Stimulated activated CD4-positive, alpha-beta T cell treated with anti-CD3 and anti-CD28 coated beads, Interleukin-1b, Interleukin-23, amount 100 ng/mL, for 4 hours (primary cell): ENCODE measurements at regions not wholly inside any gene's neighbourhood (a gene's known extent, or its start where the extent isn't known, plus 50 kb on each side); places are given as distances from the start of the nearest gene placed in this dataset.
"Not testable (repeated sequence)": the region's sequence is repeated elsewhere in the genome, so short reads cannot be mapped to it uniquely, and the experiment has no call there.

Experiments
- DNase-seq, 2 donors: peaks; one replicate each; pipeline ENCODE4 v3.0.0-alpha.2; 2020; ENCODE audit warnings: low read depth in 2 of 2

DNA sequence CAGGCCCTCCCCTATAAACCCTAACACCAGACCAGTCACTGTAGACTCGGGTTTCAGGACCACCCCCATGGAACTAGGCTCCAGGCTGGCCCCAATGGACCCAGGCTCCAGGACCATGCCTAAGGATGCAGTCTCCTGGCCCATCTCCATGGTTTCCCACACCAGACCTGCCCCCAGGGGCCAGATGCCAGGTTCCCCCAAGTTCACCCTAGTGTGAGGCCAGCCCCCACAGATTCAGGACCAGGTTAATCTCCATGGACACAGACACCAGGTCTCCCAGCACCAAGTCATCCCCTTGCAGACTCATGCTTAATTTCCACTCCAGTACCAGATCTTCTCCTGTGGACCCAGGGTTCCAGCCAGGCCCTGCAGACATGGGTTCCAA lies 103.8 kb upstream of the LANCL2 start:
- no peak for DNase-seq

DNA sequence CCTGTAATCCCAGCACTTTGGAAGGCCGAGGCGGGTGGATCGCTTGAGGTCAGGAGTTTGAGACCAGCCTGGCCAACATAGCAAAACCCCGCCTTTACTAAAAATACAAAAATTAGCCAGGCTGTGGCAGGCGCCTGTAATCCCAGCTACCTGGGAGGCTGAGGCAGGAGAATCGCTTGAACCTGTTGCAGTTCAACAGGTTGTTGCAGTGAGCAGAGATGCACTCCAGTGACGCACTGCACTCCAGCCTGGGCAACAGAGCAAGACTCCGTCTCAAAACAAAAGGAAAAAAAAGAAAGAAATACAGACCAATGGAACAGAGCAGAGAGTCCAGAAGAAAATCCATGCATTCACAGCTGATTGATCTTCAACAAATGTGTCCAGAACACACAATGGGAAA lies 99.8 kb upstream of the LANCL2 start:
- not testable (repeated sequence) for DNase-seq

DNA sequence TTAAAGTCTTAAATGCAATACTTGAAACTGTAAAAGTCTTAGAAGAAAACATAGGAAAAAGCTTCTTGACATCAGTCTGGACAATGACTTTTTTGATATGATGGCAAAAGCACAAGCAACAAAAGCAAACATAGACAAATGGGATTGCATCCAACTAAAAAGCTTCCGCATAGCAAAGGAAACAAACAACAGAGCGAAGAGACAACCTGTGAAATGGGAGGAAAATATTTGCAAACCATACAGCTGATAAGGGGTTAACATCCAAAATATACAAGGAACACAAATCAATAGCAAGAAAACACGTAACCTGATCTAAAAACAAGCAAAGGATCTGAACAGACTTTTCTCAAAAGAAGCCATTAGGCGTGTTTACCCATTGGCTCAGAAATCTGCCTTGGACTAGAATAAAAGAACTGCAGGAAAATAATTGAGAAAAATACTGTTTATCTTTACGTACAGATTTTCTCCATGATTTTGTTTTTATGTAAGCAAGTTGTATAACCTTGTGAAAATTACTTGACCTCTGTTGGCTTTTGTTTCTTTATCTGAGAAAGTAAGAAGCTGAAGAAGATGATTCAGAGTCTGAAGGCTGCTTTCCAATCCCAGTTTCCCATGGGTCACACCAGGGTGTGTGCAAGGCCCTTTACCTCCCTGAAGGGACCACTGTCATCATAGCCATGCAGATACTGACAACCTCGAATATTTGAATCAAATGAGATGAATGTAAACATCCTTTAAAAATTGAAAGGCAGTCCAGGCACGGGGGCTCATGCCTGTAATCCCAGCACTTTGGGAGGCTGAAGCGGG lies 99.1 kb upstream of the LANCL2 start:
- DNase-seq, result no peak

DNA sequence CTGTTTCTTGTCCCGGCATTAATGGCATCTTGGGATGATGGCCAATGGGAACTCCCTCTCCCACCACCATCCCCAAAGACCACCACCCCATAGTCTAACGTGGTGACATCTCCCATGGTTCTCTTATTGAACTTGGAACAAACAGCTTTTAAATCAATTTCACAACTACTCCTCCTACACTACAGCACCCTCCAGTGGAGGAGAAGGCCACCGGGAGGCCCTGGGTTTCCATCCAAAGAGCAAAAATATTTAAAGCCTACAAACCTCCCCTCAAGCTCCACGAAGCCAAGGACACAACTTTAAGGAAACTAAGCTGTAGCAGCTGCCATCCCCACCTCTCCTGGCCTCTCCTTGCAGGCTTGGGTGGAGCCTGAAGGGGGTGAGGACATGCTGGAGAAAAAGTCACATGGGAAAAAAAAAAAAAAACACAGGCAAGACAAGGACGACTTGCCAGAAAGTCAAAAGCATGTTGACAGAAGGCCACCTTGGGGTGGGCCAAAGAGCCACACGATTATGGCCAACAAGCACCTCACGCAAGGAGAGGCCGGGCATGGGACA lies 94.0 kb upstream of the LANCL2 start:
- DNase-seq, result no peak

DNA sequence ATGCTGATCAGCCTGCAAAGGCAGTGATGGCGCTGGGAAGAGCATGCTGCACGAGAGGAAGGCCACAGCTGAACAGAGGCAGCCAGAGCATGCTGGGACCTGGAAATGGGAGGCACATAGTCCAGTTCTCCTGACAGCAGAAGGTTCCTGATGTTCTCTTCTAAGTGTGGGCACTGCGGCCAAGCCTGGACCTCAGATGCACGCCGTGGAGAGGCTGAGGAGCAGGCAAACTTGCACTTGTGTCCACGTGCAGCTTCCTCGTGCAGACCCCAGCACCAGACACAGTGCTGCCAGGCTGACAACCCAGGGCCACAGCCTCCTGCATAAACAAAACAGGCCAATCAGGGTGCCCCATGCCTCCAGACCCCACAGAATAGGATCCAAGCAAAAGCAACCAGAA lies 93.5 kb upstream of the LANCL2 start:
- DNase-seq, result no peak

DNA sequence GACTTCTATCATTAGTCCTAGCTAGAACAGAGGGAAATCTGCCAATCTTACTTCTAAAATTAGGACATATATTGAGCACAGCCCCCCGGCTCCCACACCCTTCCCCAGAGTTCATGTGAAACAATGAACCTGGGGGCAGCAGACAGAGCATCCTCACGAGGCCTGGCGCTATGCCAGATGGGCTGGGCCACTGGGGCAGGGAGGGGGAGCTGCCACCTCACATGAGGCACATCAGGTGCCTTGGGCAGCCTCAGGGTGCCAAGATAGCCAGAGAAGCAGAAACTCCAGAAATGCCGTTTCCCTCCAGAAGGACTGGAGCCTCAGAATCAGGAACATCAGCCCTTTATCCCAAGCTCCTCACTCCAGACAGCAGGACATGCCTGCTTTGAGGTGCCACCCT lies 92.8 kb upstream of the LANCL2 start:
- DNase-seq, result no peak

DNA sequence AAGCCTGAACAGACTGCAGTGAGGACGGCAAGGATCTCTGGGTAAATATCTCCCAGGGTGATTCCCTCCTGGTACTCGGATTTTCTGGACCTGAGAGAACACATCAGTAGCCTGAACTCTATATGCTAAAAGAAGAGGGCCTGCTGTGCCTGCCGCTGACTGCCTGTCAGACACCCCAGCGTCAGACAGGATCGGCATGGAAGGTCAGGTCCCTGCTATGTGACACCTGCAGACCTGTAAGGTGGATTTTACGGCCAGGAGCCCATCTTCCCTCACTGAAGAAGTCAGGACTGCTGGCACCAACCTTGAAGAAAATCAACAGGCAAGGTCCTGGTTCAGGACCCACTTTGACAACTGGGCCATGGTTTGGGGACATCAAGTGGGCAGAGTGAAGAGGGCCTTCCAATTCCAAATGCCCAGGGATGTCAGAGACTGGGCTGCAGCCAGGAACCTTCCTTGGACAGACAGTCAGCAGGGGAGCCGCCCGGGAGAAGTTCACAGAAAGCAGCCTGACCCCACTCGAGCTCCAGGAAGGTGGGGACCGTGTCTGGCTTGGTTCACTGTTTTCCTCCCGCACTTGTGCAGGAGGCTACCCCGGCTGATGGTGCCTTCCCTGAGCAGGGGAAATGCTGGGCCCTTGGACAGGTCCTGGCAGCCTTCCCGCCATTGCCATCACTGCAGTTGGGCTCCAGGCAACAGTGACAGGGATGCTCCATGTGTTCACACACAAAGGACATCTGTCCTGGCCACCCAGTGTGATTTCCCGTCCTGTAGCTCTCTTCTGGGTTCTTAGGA lies 91.8 kb upstream of the LANCL2 start:
- no peak for DNase-seq

DNA sequence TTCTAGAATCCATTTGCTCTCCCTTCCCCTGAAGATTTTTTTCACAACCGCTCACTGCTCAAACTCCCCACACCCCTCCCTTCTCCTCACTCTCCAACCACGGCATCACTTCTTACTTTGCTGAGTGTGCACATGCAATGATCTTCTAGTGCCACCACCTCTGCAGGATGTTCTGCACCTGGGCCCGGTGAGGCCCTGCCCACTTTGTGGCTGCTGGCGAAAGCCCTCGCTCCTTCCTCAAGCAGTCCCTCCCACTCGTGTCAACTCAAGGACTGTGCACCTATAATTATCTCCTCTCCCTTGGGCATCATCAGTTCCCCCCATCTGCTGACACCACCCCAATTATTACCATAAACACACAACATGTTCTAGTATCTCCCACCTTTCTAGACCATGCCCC lies 91.0 kb upstream of the LANCL2 start:
- DNase-seq, result no peak

DNA sequence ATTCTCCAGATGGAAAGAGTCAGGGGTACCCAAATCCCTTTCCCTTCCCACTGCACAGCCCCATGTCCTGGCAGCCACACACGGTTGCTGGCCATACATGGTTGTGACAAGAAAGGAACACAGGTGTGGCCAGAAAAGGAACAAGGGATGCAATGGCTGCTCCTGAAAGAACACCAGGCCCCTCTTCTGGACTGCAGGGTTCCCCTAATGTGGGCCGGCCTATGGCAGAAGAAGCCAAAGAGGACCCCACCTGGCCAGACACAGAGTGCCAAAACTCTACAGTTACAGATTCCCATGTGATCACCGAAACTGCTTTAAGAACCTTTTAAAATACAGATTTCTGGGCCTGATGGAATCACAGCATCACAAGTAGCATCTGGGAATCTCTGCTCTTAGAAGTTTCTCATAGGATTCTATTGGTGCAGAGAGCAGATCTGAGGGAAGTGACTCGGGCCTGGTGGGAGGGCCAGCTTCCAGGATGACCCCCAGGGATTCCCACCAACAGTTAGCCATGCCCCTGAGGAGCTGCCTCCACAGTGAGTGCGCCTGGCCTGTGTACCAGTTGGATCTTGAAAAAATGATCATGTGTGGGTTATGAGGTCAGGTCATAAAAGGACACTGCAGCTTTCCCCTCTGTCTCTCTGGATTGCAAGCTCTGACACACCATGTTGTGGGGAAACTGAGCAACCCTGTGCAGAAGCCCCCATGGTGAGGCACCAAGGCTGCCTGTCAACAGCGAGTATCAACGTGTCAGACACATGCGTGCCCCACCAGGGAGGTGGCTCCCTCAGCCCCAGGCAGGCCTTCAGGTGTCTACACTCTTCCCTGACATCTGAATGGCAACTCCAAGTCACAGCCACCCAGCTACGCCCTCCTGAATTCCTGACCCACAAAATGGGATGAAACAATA lies 89.6 kb upstream of the LANCL2 start:
- DNase-seq, result no peak

DNA sequence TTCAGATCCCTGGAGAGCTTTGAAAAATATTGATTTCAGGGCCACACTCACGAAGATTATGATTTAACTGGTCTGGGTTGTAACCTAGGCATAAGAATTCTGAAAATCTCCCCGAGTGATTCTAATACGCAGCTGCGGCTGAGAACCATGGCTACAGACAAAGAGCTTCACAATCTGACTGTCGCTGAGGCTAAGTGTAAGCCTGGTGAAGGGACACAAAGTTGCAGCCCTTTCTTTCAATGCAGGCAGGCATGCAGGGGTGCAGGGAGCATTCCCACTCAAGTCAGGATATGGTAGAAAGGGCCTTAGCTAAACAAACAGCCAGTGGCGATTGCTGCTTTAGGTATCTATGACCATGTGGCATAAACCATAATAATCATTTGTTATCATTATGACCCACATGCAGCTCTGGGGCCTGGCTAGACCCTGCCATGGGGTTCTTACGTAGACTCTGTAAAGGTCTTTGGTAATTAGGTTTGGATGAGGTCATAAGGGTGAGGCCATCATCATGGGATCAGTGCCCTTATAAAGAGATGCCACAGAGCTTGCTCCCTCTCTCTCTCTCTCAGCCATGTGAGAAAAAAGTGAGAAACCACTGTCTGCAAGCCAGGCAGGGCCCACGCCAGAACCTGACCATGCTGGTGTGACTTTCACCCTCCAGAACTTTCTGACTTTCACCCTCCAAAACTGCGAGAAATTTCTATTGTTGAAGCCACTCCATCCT lies 88.4 kb upstream of the LANCL2 start:
- DNase-seq, result no peak

DNA sequence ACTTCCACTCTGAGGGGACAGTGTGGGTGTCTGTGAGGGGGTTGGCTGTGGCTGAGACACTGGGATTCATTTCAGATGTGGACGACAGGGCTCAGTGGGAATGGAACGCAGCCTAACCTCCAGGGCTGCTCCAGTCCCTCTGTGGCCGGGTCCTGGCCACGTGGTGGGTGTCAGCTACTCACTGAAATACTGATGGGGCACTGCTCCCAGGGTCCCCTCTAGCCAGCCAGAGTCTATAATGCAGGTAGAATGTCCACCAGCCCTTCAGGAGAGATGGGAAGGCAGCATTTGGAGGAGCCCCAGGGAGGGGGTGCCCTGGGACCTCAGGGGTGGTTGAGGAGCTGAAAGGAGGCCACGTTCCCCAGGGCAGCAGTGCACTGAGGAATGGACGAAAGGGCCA lies 87.2 kb upstream of the LANCL2 start:
- DNase-seq, result no peak

DNA sequence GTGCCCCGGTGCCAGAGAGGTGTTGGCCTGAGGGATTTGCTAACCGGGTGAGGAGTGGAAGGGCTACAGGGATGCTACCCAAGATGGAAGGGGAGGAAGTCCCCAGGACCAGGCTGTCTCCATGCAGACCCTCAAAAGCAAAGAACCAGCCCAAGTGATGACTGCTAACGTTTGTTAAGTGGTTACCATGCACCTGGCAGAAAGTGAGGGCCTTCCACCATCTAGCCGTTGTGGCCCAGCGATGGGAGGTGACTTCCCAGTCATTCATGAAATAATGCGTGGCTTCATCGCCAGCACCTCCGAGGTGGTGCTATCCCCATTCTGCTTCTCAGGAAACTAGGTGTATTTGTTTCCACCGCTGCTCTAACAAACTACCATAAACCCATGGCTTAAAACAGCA lies 86.8 kb upstream of the LANCL2 start:
- DNase-seq, result no peak

DNA sequence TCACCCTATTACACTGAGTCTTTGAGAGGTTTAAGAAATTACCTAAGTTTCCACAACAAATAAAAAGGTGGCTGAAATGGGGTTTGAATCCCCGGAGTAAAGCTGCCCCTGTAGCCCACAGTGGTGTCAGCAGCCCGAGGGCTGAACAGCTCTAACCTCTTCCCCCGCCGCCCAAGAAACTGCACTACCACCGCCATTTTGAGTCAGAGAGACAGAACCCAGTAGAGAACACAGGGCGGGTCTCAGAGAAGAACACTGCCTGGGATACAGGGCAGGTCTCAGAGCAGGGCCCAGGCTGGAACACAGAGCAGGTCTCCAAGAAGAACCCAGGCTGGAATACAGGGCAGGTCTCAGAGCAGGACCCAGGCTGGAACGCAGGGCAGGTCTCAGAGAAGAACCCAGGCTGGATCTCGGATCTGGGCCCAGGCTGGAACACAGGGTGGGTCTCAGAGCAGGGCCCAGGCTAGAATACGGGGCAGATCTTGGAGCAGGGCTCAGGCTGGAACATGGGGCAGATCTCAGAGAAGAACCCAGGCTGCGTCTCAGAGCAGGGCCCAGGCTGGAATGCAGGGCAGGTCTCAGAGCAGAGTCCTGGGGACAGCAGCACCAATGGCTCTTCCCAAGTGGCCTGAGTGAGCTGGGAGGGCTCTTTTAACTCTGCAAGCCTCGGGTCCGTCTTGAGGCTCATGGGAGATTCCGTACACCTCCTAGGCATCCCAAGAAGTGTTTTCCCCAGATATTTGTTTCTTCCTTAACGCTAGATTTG lies 85.9 kb upstream of the LANCL2 start:
- DNase-seq, result no peak

DNA sequence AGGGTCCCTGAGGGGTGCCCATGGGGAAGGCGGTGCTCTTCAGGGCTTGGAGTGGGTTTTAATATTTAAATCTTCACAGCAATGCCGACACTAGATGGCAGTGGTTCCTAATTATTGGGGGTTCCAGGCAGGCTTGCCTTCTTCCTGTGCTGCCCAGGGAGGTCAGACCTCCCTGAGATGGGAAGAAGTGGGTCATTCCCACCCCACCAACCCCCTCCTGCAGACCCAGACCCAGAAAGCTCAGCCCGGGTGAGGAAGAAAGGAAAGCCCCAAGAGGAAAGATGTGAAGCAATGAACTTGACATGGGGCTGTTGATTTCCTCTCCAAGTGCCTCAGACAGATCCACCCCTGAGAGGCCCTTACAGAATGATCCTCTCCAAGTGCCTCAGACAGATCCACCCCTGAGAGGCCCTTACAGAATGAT lies 85.1 kb upstream of the LANCL2 start:
- peak; percentile 17 to 57 for DNase-seq

DNA sequence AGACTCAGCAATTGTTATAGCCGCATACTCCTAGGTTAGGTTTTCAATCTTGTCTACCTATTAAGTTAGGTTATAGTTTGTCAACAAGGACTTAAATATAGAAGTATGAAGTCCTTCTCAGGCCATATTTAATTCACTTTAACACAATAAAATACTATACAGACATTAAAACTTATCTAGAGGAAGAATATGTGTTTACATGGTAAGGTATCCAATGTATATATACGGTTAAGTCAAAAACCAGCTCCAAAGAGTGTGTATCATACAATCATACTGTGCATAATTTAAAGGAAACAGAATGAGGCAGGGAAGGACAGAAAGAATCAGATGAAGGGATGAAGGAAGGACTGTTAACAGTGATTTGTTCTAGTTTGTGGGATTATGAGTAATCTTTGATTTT lies 79.5 kb upstream of the LANCL2 start:
- DNase-seq, result no peak

DNA sequence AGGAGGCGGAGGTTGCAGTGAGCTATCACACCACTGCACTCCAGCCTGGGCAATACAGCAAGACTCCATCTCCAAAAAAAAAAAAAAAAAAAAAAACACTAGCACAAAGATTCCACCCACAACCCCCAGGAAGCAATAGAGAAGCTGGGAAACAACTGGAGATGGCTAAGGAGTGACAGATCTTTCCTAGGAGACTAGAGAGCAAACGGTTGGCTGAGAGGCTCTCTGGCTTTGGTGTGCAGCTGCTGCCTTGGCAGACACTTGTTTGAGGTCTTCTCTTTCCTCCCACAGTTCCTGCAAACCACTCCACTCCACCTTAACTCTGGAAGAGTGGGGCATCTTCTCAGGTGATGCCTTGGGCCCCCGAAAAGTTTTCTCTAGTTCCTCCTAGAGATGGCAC lies 78.5 kb upstream of the LANCL2 start:
- DNase-seq, result no peak

DNA sequence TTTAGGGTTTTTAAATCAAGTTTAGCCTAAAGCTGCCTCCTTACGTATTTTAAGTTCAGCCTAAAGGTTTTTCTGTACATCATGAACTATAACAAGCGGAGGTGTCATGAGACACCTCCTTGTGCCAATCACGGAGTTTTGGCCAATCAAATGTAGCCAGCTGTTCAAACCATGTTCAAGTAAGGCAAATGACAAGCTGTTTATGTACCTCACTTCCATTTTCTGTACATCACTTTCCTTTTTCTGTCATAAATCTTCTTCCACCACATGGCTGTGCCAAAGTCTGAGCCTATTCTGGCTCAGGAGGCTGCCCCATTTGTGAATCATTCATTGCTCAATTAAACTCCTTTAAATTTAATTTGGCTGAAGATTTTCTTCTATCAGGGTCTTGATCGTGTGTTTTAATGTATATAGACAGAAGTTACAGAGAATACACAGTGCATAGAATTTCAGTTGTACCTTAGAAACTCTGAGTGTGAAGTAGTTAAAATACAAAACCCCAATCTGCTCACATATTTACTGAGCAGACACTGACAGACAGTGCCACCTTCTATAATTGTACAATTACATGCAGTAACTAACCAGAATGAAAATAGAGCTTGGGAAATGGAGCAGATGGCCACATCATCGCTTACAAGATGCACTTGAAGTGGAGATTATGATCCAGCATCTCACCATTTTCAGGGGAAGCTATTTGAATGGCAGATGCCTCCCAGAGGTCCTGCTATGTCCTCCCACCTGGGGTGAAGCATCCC lies 76.9 kb upstream of the LANCL2 start:
- DNase-seq, result no peak

DNA sequence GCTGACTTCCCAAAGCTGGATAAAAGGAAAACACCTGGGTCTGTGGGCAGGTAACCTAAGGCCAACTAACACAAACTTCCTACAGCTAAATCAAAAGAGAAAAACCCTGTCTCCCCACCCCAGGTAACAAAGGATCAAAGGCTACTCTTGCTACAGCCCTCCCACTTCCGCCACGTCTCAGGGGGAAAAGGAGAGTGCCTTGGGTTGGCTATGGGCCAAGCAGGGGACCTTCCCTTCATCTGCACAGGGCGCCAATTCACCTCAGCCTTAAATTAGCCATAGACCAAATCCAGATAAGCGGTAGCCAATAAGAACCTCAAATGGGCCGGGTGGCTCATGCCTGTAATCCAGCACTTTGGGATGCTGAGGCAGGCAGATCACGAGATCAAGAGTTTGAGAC lies 69.1 kb upstream of the LANCL2 start:
- no peak for DNase-seq

DNA sequence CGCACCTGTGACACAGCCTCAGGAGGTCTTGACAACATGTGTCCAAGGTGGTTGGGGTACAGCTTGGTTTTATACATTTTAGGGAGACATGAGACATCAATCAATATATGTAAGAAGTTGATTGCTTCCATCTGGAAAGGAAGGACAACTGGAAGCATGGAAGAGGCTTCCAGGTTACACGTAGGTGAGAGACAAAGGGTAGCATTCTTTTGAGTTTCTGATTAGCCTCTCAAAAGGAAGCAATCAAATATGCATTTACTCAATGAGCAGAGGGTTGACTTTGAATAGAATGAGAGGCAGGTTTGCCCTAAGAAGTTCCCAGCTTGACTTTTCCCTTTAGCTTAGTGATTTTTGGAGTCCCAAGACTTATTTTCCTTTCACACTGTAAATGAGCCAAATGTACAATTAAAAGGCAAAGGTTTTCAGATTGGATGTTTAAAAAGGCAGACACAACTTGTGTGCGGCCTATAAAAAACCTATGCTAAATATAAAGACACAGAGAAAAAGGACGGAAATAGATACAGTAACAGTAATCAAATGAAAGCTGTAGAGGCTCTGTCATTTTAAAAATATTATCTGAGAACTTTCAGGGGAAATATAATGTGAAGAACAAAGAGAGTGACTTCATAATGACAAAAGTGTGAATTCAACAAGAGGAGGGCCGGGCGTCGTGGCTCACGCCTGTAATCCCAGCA lies 65.7 kb upstream of the LANCL2 start:
- DNase-seq, result no peak
